GM12878 (cell line): ENCODE measurements at regions not wholly inside any gene's neighbourhood (a gene's known extent, or its start where the extent isn't known, plus 50 kb on each side); places are given as distances from the start of the nearest gene placed in this dataset.

Source experiments
- ATAC-seq: fragments of 200-7000 bp; cut with Tn5 transposase; 3 replicates; pipeline ENCODE4 v1.9.1; 2020; ENCODE audit warnings: mild to moderate bottlenecking, moderate library complexity
- BruUV-seq: library from RNA; stranded (reverse); fragments of 400-500 nt; replicated peaks from 2 replicates; lab custom pipeline; 2021; lab: Mats Ljungman, UMichigan
- CTCF ChIA-PET: fragments of 300-600 bp; sonication (Branson Sonifier 250); formaldehyde crosslinking; extraction: SDS; loops from one replicate; lab custom pipeline; 2021; ENCODE audit warnings: inconsistent platforms; lab: Yijun Ruan, JAX
- POLR2A ChIA-PET: fragments of 350-600 bp; formaldehyde crosslinking; extraction: SDS; loops from one replicate; lab custom pipeline; 2021; ENCODE audit warnings: inconsistent platforms; lab: Charles Lee
- RAD21 ChIA-PET: fragments of 300-600 bp; sonication (Branson Sonifier 250); formaldehyde crosslinking; loops from one replicate; lab custom pipeline; 2023; ENCODE audit warnings: antibody characterized with exemption; ENCODE audit not compliant: unreplicated experiment; lab: Charles Lee
- SMC1A ChIA-PET: fragments of 300-600 bp; sonication (Branson Sonifier 250); formaldehyde crosslinking; loops from one replicate; lab custom pipeline; 2023; ENCODE audit not compliant: unreplicated experiment, uncharacterized antibody; lab: Charles Lee
- DNase-seq: peaks from one replicate; pipeline ENCODE4 v3.0.0-alpha.2; 2011; ENCODE audit warnings: low read depth, low spot score
- FAIRE-seq: peaks from 3 replicates; lab custom pipeline; 2011; peaks lifted over from hg19 to GRCh38; lab: Jason Lieb, UNC
- H2AFZ ChIP-seq: 2 replicates; pipeline ENCODE4 v1.6.0; 2011; ENCODE audit warnings: low read depth, low read length, control low read depth; ENCODE audit not compliant: control insufficient read depth
- H3K27ac ChIP-seq: 2 replicates; pipeline ENCODE4 v1.5.1; 2011; ENCODE audit warnings: control low read depth; ENCODE audit not compliant: control insufficient read depth, insufficient read depth
- H3K27me3 ChIP-seq, 2 experiments: replicated peaks in 1 of 2; 2 replicates each; pipeline versions ENCODE4 v1.6.0 to v1.6.1; 2011; ENCODE audit warnings: low read length in 1 of 2; ENCODE audit not compliant: control insufficient read depth in 2 of 2, insufficient read depth in 2 of 2
- H3K36me3 ChIP-seq, 2 experiments: 2 replicates each; pipeline ENCODE4 v1.5.1; 2011; ENCODE audit warnings: low read length in 1 of 2; ENCODE audit not compliant: control insufficient read depth in 2 of 2, insufficient read depth in 2 of 2
- H3K4me1 ChIP-seq: 2 replicates; pipeline ENCODE4 v1.6.1; 2011; ENCODE audit warnings: mild to moderate bottlenecking, low read length, moderate library complexity, mixed read lengths; ENCODE audit not compliant: control insufficient read depth, insufficient read depth
- H3K4me2 ChIP-seq: 2 replicates; pipeline ENCODE4 v1.6.0; 2011; ENCODE audit warnings: control low read depth; ENCODE audit not compliant: control insufficient read depth, insufficient read depth
- H3K4me3 ChIP-seq: fragments of 200-600 bp; sonication (generic); 2 replicates; pipeline ENCODE4 v1.5.1; 2016
- H3K79me2 ChIP-seq: 2 replicates; pipeline ENCODE4 v1.6.0; 2011; ENCODE audit warnings: low read length; ENCODE audit not compliant: control insufficient read depth, insufficient read depth
- H3K9ac ChIP-seq: 2 replicates; pipeline ENCODE4 v1.8.0; 2011; ENCODE audit warnings: low read length, control low read depth, mixed read lengths; ENCODE audit not compliant: control insufficient read depth, insufficient read depth
- H3K9me3 ChIP-seq: replicated peaks from 3 replicates; pipeline ENCODE4 v1.5.1; 2011; ENCODE audit warnings: mild to moderate bottlenecking, low read length; ENCODE audit not compliant: control insufficient read depth, insufficient read depth
- H4K20me1 ChIP-seq: 2 replicates; pipeline ENCODE4 v1.6.0; 2011; ENCODE audit not compliant: control insufficient read depth, insufficient read depth
- ATF2 ChIP-seq: IDR thresholded peaks from 2 replicates; pipeline ENCODE4 v1.6.1; 2012; ENCODE audit warnings: low read length, inconsistent platforms
- EZH2 ChIP-seq: IDR thresholded peaks from 2 replicates; pipeline ENCODE4 v1.6.1; 2012; ENCODE audit warnings: low read depth, mild to moderate bottlenecking, control low read depth, inconsistent platforms, low read length, borderline replicate concordance; ENCODE audit not compliant: control insufficient read depth
- FOXM1 ChIP-seq: IDR thresholded peaks from 2 replicates; pipeline ENCODE4 v1.6.1; 2012; ENCODE audit warnings: low read depth, mild to moderate bottlenecking, inconsistent platforms, low read length, moderate library complexity
- GATAD2B ChIP-seq: fragments of 450-650 bp; conservative IDR thresholded peaks from 2 replicates; pipeline ENCODE4 v1.6.1; 2017; ENCODE audit warnings: low read depth, mild to moderate bottlenecking, moderate library complexity
- HCFC1 ChIP-seq: fragments of 150-350 bp; IDR thresholded peaks from 2 replicates; pipeline ENCODE4 v1.6.1; 2014; ENCODE audit warnings: low read length
- NBN ChIP-seq: fragments of 450-650 bp; IDR thresholded peaks from 2 replicates; pipeline ENCODE4 v1.6.1; 2016
- RAD51 ChIP-seq: fragments of 450-650 bp; IDR thresholded peaks from 2 replicates; pipeline ENCODE4 v1.6.1; 2016; ENCODE audit warnings: moderate library complexity, mild to moderate bottlenecking, inconsistent platforms
- SUPT20H ChIP-seq: IDR thresholded peaks from 2 replicates; pipeline ENCODE4 v1.6.1; 2011; ENCODE audit warnings: low read depth, mild to moderate bottlenecking, low read length, moderate library complexity, borderline replicate concordance; ENCODE audit not compliant: control insufficient read depth
- WGBS: methylation state at CpG from one replicate; pipeline ENCODE4 v1.1.6; 2016; ENCODE audit warnings: low lambda C conversion rate; ENCODE audit not compliant: insufficient replicate concordance, insufficient coverage; ENCODE audit errors: missing lambda C conversion rate; 5-methylcytosine and 5-hydroxymethylcytosine counted together
- in situ Hi-C: fragments of 300-500 bp; cut with MboI; formaldehyde crosslinking; loops from 9 replicates; pipeline ENCODE4 v1.14.3; 2018; ENCODE audit warnings: mixed read lengths
- intact Hi-C: fragments of 100-400 bp; cut with micrococcal nuclease; formaldehyde crosslinking; loops from one replicate; pipeline ENCODE4 v1.14.2; 2022; ENCODE audit not compliant: unreplicated experiment
- TF ChIP-seq, protein P1 (sequence below): IDR thresholded peaks from 2 replicates; pipeline ENCODE4 v1.6.1; 2012; ENCODE audit warnings: low read depth, low read length, improper control_type of control experiment
- TF ChIP-seq, protein P2 (sequence below): fragments of 450-650 bp; formaldehyde crosslinking; IDR thresholded peaks from 2 replicates; pipeline ENCODE4 v1.4.0; 2020; ENCODE audit warnings: mild to moderate bottlenecking, moderate library complexity

DNA sequence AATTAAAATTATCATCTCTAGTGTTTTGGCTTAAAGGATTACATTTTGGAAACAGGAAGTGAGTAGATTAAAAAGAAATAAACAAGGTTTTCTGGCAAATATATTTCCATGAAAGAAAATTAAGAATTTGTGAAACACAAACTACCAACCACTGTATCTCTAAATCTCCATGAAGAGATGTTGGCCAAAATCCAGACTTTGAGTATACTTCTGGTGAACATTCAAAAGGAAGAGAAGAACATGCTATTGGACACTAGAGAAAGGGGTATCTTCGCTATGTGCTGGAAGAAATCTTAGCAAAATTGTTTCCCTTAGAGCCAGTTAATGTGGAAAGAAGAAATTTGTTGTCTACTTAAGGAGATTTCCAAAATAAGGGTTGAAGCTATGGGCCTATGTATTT is 710.4 kb upstream of the CTNND2 start:
- 0% methylated on average over 1 of the region's 1 CpG for WGBS
- FAIRE-seq, result no peak
- Histone ChIP-seq H3K9ac (no peak overlapping the region), H2AFZ (no peak overlapping the region), H3K27me3 (no peaks in the 10 kb centered on the region), H3K27ac (no peak overlapping the region), H4K20me1 (no peaks in the 10 kb centered on the region), H3K79me2 (no peaks in the 10 kb centered on the region), H3K9me3 (no peaks in the 10 kb centered on the region), H3K4me1 (no peaks in the 10 kb centered on the region), H3K4me2 (no peak overlapping the region), H3K4me3 (no peak overlapping the region), H3K36me3 (no peaks in the 10 kb centered on the region)
- intact Hi-C loops, result no loop called here
- DNase-seq, result no peak
- ChIA-PET SMC1A (no interaction called here), RAD21 (no interaction called here), CTCF (no interaction called here), POLR2A (no interaction called here)
- ATAC-seq, result no peak
- TF ChIP-seq FOXM1 (no peak), SUPT20H (no peak), HCFC1 (no peak)
- no TSS peak for BruUV-seq
- in situ Hi-C loops, result no loop called here

GRCh38 chr5:12611132-12611531 is 706.9 kb upstream of the CTNND2 start:
- H2AFZ ChIP-seq, result no peak overlapping the region
- no peak overlapping the region for H3K9ac ChIP-seq
- ChIA-PET POLR2A (no interaction called here), SMC1A (no interaction called here), CTCF (no interaction called here), RAD21 (no interaction called here)
- DNase-seq (no peak), FAIRE-seq (no peak), ATAC-seq (no peak)
- no peaks in the 10 kb centered on the region for H3K36me3 ChIP-seq
- in situ Hi-C loops (no loop called here), intact Hi-C loops (no loop called here)
- no peaks in the 10 kb centered on the region for H3K9me3 ChIP-seq
- TF ChIP-seq RAD51, result no peak
- TF ChIP-seq, protein P1, sequence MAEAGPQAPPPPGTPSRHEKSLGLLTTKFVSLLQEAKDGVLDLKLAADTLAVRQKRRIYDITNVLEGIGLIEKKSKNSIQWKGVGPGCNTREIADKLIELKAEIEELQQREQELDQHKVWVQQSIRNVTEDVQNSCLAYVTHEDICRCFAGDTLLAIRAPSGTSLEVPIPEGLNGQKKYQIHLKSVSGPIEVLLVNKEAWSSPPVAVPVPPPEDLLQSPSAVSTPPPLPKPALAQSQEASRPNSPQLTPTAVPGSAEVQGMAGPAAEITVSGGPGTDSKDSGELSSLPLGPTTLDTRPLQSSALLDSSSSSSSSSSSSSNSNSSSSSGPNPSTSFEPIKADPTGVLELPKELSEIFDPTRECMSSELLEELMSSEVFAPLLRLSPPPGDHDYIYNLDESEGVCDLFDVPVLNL, result no peak
- no peak for TF ChIP-seq ATF2
- TF ChIP-seq GATAD2B, result no peak
- TF ChIP-seq, protein P2, sequence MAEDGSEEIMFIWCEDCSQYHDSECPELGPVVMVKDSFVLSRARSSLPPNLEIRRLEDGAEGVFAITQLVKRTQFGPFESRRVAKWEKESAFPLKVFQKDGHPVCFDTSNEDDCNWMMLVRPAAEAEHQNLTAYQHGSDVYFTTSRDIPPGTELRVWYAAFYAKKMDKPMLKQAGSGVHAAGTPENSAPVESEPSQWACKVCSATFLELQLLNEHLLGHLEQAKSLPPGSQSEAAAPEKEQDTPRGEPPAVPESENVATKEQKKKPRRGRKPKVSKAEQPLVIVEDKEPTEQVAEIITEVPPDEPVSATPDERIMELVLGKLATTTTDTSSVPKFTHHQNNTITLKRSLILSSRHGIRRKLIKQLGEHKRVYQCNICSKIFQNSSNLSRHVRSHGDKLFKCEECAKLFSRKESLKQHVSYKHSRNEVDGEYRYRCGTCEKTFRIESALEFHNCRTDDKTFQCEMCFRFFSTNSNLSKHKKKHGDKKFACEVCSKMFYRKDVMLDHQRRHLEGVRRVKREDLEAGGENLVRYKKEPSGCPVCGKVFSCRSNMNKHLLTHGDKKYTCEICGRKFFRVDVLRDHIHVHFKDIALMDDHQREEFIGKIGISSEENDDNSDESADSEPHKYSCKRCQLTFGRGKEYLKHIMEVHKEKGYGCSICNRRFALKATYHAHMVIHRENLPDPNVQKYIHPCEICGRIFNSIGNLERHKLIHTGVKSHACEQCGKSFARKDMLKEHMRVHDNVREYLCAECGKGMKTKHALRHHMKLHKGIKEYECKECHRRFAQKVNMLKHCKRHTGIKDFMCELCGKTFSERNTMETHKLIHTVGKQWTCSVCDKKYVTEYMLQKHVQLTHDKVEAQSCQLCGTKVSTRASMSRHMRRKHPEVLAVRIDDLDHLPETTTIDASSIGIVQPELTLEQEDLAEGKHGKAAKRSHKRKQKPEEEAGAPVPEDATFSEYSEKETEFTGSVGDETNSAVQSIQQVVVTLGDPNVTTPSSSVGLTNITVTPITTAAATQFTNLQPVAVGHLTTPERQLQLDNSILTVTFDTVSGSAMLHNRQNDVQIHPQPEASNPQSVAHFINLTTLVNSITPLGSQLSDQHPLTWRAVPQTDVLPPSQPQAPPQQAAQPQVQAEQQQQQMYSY (CRISPR knock-in tag), result no peak
- no peak for TF ChIP-seq EZH2
- TF ChIP-seq NBN, result no peak
- H3K4me3 ChIP-seq, result no peak overlapping the region
- no TSS peak for BruUV-seq
- H4K20me1 ChIP-seq, result no peaks in the 10 kb centered on the region
- no peaks in the 10 kb centered on the region for H3K27me3 ChIP-seq
- H3K4me2 ChIP-seq, result no peak overlapping the region
- no peaks in the 10 kb centered on the region for H3K4me1 ChIP-seq
- H3K27ac ChIP-seq, result no peak overlapping the region
- no peaks in the 10 kb centered on the region for H3K79me2 ChIP-seq
